Kidney capillary endothelial cell (primary cell): ENCODE measurements at regions not wholly inside any gene's neighbourhood (a gene's known extent, or its start where the extent isn't known, plus 50 kb on each side); places are given as distances from the start of the nearest gene placed in this dataset.

Source experiments
- DNase-seq: peaks from one replicate; pipeline ENCODE4 v3.0.0-alpha.2; 2018; ENCODE audit warnings: low spot score

- no peak for DNase-seq
These were observed 89.4 kb downstream of the FOXB1 start for GRCh38 chr15:60093273-60094067.

GRCh38 chr15:60095711-60096110 lies 91.6 kb downstream of the FOXB1 start:
- DNase-seq = no peak

- DNase-seq = no peak
These were observed 92.0 kb downstream of the FOXB1 start for GRCh38 chr15:60096157-60096556.

- no peak for DNase-seq
These were observed 97.3 kb downstream of the FOXB1 start for GRCh38 chr15:60101416-60101815.

GRCh38 chr15:60102748-60103147 lies 98.6 kb downstream of the FOXB1 start:
- DNase-seq = no peak

- no peak for DNase-seq
These were observed 106.8 kb downstream of the FOXB1 start for GRCh38 chr15:60110909-60111308.

GRCh38 chr15:60115579-60116380 lies 111.7 kb downstream of the FOXB1 start:
- no peak for DNase-seq

- no peak for DNase-seq
These were observed 112.5 kb downstream of the FOXB1 start for GRCh38 chr15:60116456-60117089.

GRCh38 chr15:60118146-60118545 lies 114.0 kb downstream of the FOXB1 start:
- DNase-seq = no peak

GRCh38 chr15:60118626-60119025 lies 114.5 kb downstream of the FOXB1 start:
- no peak for DNase-seq

GRCh38 chr15:60119101-60119500 lies 115.0 kb downstream of the FOXB1 start:
- DNase-seq = no peak

GRCh38 chr15:60120100-60120499 lies 116.0 kb downstream of the FOXB1 start:
- no peak for DNase-seq

- DNase-seq = no peak
These were observed 117.7 kb downstream of the FOXB1 start for GRCh38 chr15:60121845-60122244.

- no peak for DNase-seq
These were observed 118.6 kb downstream of the FOXB1 start for GRCh38 chr15:60122691-60123090.

- no peak for DNase-seq
These were observed 120.5 kb downstream of the FOXB1 start for GRCh38 chr15:60124460-60125070.

- DNase-seq = no peak
These were observed 121.2 kb downstream of the FOXB1 start for GRCh38 chr15:60125334-60125733.

GRCh38 chr15:60126200-60126599 lies 122.1 kb downstream of the FOXB1 start:
- DNase-seq = no peak

- no peak for DNase-seq
These were observed 122.5 kb downstream of the FOXB1 start for GRCh38 chr15:60126661-60127060.

GRCh38 chr15:60128000-60128376 lies 123.9 kb downstream of the FOXB1 start:
- DNase-seq = peak; percentile 38

GRCh38 chr15:60128710-60129109 lies 124.6 kb downstream of the FOXB1 start:
- no peak for DNase-seq

GRCh38 chr15:60130398-60130797 lies 126.3 kb downstream of the FOXB1 start:
- no peak for DNase-seq

- no peak for DNase-seq
These were observed 126.7 kb downstream of the FOXB1 start for GRCh38 chr15:60130821-60131220.
